Parathyroid adenoma (tissue), 2 donors: ENCODE measurements at regions not wholly inside any gene's neighbourhood (a gene's known extent, or its start where the extent isn't known, plus 50 kb on each side); places are given as distances from the start of the nearest gene placed in this dataset.

Experiments used
- H2AFZ ChIP-seq: fragments of 300-600 bp; sonication (generic); one replicate; pipeline ENCODE4 v1.7.0; 2017; ENCODE audit warnings: antibody characterized with exemption, mild to moderate bottlenecking
- H3K27ac ChIP-seq: fragments of 300-600 bp; sonication (generic); one replicate; pipeline ENCODE4 v1.7.0; 2017
- H3K27me3 ChIP-seq: fragments of 300-600 bp; sonication (generic); one replicate; pipeline ENCODE4 v1.7.0; 2017; ENCODE audit warnings: low read length; ENCODE audit not compliant: control insufficient read depth, insufficient read depth
- H3K36me3 ChIP-seq: fragments of 300-600 bp; sonication (generic); one replicate; pipeline ENCODE4 v1.7.0; 2017; ENCODE audit warnings: low read length; ENCODE audit not compliant: control insufficient read depth, insufficient read depth
- H3K4me1 ChIP-seq: fragments of 300-600 bp; sonication (generic); one replicate; pipeline ENCODE4 v1.7.0; 2017; ENCODE audit warnings: control low read depth
- H3K4me2 ChIP-seq: fragments of 300-600 bp; sonication (generic); one replicate; pipeline ENCODE4 v1.7.0; 2017; ENCODE audit warnings: low read length
- H3K4me3 ChIP-seq: fragments of 300-600 bp; sonication (generic); one replicate; pipeline ENCODE4 v1.7.0; 2017; ENCODE audit warnings: low read depth, low read length
- H3K79me2 ChIP-seq: fragments of 300-600 bp; sonication (generic); one replicate; pipeline ENCODE4 v1.7.0; 2017; ENCODE audit warnings: control low read depth
- H3K9ac ChIP-seq: fragments of 300-600 bp; sonication (generic); one replicate; pipeline ENCODE4 v1.7.0; 2017; ENCODE audit warnings: mild to moderate bottlenecking
- H3K9me3 ChIP-seq: fragments of 300-600 bp; sonication (generic); one replicate; pipeline ENCODE4 v1.7.0; 2017; ENCODE audit warnings: low read length; ENCODE audit not compliant: control insufficient read depth
- TF ChIP-seq, protein P1 (sequence below): fragments of 300-600 bp; sonication (generic); IDR thresholded peaks from one replicate; pipeline ENCODE4 v1.7.0; 2017; ENCODE audit warnings: antibody characterized with exemption, mild to moderate bottlenecking
- donor health status: primary hyperparathyroidism.

DNA sequence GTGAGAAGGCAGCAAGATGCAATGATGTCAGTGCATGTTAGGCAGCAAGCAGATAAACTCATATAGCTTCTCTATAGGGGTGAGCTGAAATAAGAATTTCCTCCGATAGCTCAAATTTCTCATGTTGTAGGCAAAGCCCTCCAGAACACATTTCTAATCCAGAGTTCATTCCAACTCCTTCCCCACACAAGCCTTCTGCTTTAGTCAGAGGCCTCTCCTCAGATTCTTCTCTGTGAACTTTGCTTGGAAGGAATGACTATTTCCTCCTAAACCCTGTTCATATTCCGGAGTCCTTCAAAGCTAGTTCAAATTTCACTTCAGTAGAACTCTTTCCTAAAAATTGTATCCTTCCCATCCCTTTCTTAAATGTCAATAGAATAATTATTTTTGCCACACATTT lies 144.8 kb downstream of the KCNJ2 start:
- H3K4me3 ChIP-seq, result no peak overlapping the region
- no peaks in the 10 kb centered on the region for H3K9me3 ChIP-seq
- peaks cover 27% of the 10 kb centered on the region for H3K4me1 ChIP-seq
- H3K9ac ChIP-seq, result no peak overlapping the region
- TF ChIP-seq, protein P1, sequence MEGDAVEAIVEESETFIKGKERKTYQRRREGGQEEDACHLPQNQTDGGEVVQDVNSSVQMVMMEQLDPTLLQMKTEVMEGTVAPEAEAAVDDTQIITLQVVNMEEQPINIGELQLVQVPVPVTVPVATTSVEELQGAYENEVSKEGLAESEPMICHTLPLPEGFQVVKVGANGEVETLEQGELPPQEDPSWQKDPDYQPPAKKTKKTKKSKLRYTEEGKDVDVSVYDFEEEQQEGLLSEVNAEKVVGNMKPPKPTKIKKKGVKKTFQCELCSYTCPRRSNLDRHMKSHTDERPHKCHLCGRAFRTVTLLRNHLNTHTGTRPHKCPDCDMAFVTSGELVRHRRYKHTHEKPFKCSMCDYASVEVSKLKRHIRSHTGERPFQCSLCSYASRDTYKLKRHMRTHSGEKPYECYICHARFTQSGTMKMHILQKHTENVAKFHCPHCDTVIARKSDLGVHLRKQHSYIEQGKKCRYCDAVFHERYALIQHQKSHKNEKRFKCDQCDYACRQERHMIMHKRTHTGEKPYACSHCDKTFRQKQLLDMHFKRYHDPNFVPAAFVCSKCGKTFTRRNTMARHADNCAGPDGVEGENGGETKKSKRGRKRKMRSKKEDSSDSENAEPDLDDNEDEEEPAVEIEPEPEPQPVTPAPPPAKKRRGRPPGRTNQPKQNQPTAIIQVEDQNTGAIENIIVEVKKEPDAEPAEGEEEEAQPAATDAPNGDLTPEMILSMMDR, result no peak
- no peaks in the 10 kb centered on the region for H3K27me3 ChIP-seq
- H3K27ac ChIP-seq, result no peak overlapping the region
- H3K79me2 ChIP-seq, result peaks cover 2% of the 10 kb centered on the region
- H3K4me2 ChIP-seq, result no peak overlapping the region
- H2AFZ ChIP-seq, result peak overlapping the region; percentile 18
- H3K36me3 ChIP-seq, result no peaks in the 10 kb centered on the region

DNA sequence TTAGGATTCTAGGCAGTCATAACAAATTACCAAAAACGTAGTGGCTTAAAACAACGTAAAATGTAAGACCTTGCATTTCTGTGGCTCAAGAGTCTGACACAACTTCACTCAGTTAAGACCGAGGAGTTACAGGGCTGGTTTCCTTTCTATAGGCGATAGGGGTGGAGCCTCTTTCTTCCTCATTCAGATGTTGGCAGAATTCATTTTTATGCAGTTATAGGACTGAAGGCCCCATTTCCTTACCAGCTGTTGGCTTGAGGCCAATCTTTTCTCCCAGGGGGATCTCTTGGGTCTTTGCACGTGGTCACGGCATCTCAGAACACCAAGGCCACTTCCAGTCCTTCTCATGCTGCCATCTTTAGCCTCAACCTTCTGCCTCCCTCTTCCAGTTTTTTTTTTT lies 145.2 kb downstream of the KCNJ2 start:
- H3K4me1 ChIP-seq, result peaks cover 30% of the 10 kb centered on the region
- peak overlapping the region; percentile 18 for H2AFZ ChIP-seq
- H3K27me3 ChIP-seq, result no peaks in the 10 kb centered on the region
- no peak overlapping the region for H3K4me2 ChIP-seq
- H3K27ac ChIP-seq, result no peak overlapping the region
- H3K79me2 ChIP-seq, result peaks cover 2% of the 10 kb centered on the region
- H3K9me3 ChIP-seq, result no peaks in the 10 kb centered on the region
- no peak overlapping the region for H3K9ac ChIP-seq
- TF ChIP-seq, protein P1, result no peak
- H3K36me3 ChIP-seq, result no peaks in the 10 kb centered on the region
- H3K4me3 ChIP-seq, result no peak overlapping the region

DNA sequence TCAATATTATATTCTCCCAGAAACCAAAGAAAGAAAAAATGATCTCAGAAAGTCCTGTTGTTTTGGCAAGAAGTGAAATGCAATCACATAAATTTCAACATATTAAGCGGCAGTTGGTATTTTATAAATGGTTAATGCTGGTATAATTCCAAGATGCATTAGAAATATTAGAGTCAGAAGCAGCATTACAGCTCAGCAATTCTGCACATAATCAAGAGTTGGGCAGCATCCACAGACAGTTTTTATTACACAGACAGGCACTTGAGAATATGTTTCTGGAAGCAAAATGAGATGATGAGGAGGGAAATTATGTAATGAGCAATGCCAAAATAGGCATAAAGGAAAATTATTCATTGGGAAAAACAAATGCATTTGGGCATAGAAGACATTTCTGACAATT lies 148.1 kb downstream of the KCNJ2 start:
- Histone ChIP-seq H3K79me2 (no peaks in the 10 kb centered on the region), H3K4me3 (no peak overlapping the region), H3K36me3 (no peaks in the 10 kb centered on the region), H3K9me3 (no peaks in the 10 kb centered on the region), H3K9ac (no peak overlapping the region), H3K27ac (no peak overlapping the region), H3K27me3 (no peaks in the 10 kb centered on the region), H2AFZ (no peak overlapping the region), H3K4me2 (no peak overlapping the region), H3K4me1 (peaks cover 37% of the 10 kb centered on the region)
- TF ChIP-seq, protein P1, result no peak

DNA sequence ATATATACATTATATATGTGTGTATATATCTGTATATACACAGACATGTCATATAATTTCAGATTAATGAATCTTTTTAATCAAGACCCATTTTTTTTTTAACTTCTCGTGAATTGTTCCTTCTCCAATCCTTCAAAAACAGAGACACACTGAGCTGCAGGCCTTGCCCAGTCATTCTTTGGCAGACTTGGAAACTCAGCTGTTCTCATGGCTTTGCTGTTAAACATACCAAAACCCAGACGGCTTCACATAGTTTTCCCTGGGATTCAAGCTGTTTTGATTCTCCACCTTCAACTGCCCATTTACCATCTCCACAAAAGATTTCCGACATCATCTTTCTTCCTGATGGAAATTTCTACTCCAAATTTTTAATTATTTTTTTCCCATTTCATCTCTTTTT lies 148.7 kb downstream of the KCNJ2 start:
- Histone ChIP-seq H3K9me3 (no peaks in the 10 kb centered on the region), H2AFZ (no peak overlapping the region), H3K27me3 (no peaks in the 10 kb centered on the region), H3K4me3 (no peak overlapping the region), H3K9ac (no peak overlapping the region), H3K79me2 (peaks cover 3% of the 10 kb centered on the region), H3K36me3 (no peaks in the 10 kb centered on the region), H3K4me2 (no peak overlapping the region), H3K4me1 (peaks cover 42% of the 10 kb centered on the region), H3K27ac (no peak overlapping the region)
- TF ChIP-seq, protein P1, result no peak

DNA sequence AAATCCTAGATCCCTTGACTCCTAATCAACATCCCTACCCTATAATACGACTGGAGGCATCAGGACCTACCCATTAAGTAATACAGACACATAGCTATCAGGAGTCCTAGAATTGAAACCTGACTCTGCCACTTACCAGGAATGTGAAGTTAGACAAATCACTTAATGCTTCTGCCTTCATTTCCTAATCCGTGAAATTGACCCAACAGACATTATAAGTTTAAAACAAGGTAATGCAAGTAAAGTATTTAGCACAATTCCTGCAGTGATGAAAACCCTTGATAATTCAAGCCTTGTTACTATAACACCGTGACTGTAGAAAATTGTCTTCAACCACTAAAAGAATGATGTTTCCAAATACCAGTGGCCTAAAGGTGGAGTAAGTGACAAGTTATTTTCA lies 150.2 kb downstream of the KCNJ2 start:
- no peak overlapping the region for H3K9ac ChIP-seq
- H3K4me2 ChIP-seq, result no peak overlapping the region
- H3K27me3 ChIP-seq, result no peaks in the 10 kb centered on the region
- no peak overlapping the region for H3K4me3 ChIP-seq
- peaks cover 50% of the 10 kb centered on the region for H3K4me1 ChIP-seq
- H3K27ac ChIP-seq, result peak overlapping the region; percentile 99
- TF ChIP-seq, protein P1, result no peak
- H3K9me3 ChIP-seq, result no peaks in the 10 kb centered on the region
- no peaks in the 10 kb centered on the region for H3K36me3 ChIP-seq
- peaks cover 3% of the 10 kb centered on the region for H3K79me2 ChIP-seq
- H2AFZ ChIP-seq, result peak overlapping the region; percentile 12
